GM18517 (cell line): ENCODE measurements at regions not wholly inside any gene's neighbourhood (a gene's known extent, or its start where the extent isn't known, plus 50 kb on each side); places are given as distances from the start of the nearest gene placed in this dataset.
"Not testable (repeated sequence)": the region's sequence is repeated elsewhere in the genome, so short reads cannot be mapped to it uniquely, and the experiment has no call there.

Experiments
- ATAC-seq: cut with Tn5 transposase; IDR thresholded peaks from one replicate; pipeline ENCODE4 v1.9.1; 2021; ENCODE audit warnings: mild to moderate bottlenecking, moderate library complexity; ENCODE audit not compliant: unreplicated experiment

GRCh38 chr5:86671536-86671935, 53.8 kb downstream of the COX7C start:
- ATAC-seq = no peak

GRCh38 chr5:86674069-86674468, 56.3 kb downstream of the COX7C start:
- ATAC-seq = no peak

GRCh38 chr5:86675311-86675710, 57.6 kb downstream of the COX7C start:
- ATAC-seq = no peak

- peak; percentile 73 for ATAC-seq
Measured at GRCh38 chr5:86679529-86679928, 61.8 kb downstream of the COX7C start.

- ATAC-seq = no peak
Measured at GRCh38 chr5:86679949-86680348, 62.2 kb downstream of the COX7C start.

GRCh38 chr5:86684222-86684621, 66.5 kb downstream of the COX7C start:
- ATAC-seq = no peak

- ATAC-seq = no peak
Measured at GRCh38 chr5:86686046-86686445, 68.3 kb downstream of the COX7C start.

GRCh38 chr5:86688406-86688805, 70.7 kb downstream of the COX7C start:
- no peak for ATAC-seq

GRCh38 chr5:86689103-86689729, 71.5 kb downstream of the COX7C start:
- ATAC-seq = no peak

- no peak for ATAC-seq
Measured at GRCh38 chr5:86709157-86709881, 91.6 kb downstream of the COX7C start.

GRCh38 chr5:86716121-86716520, 98.4 kb downstream of the COX7C start:
- ATAC-seq = no peak

- ATAC-seq = not testable (repeated sequence)
Measured at GRCh38 chr5:86731319-86732117, 113.8 kb downstream of the COX7C start.

GRCh38 chr5:86735370-86735769, 117.6 kb downstream of the COX7C start:
- ATAC-seq = no peak

- no peak for ATAC-seq
Measured at GRCh38 chr5:86737579-86737978, 119.8 kb downstream of the COX7C start.

- no peak for ATAC-seq
Measured at GRCh38 chr5:86748538-86749105, 130.9 kb downstream of the COX7C start.

- ATAC-seq = no peak
Measured at GRCh38 chr5:86749841-86750240, 132.1 kb downstream of the COX7C start.

GRCh38 chr5:86756839-86757238, 139.1 kb downstream of the COX7C start:
- no peak for ATAC-seq

GRCh38 chr5:86757824-86758223, 140.1 kb downstream of the COX7C start:
- no peak for ATAC-seq

GRCh38 chr5:86760661-86761060, 142.9 kb downstream of the COX7C start:
- ATAC-seq = no peak

- ATAC-seq = no peak
Measured at GRCh38 chr5:86763929-86764328, 146.2 kb downstream of the COX7C start.

- no peak for ATAC-seq
Measured at GRCh38 chr5:86765778-86766502, 148.2 kb downstream of the COX7C start.
